ENCODE measurements at regions not wholly inside any gene's neighbourhood (a gene's known extent, or its start where the extent isn't known, plus 50 kb on each side); places are given as distances from the start of the nearest gene placed in this dataset.

DNA sequence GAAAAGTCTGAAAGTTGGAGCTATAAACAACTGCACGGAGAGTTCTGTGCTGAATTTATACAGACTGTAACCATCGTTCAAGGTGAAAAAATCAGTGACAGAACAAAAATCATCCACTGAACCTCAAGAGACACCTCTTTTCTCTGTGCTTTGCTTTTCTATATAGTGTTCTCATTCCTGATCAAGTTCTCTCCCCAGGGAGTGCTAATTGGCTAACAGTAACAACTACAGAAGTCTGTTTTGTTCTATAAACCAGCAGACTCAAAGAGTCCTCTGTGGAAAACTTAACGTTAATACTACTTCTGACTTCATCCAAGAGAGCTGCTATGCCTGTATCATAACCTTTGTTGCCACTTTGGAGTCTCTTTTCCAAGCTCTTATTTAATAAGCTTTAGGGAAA is 1388.3 kb upstream of the C9orf72 start:
- TF ChIP-seq, protein P1, sequence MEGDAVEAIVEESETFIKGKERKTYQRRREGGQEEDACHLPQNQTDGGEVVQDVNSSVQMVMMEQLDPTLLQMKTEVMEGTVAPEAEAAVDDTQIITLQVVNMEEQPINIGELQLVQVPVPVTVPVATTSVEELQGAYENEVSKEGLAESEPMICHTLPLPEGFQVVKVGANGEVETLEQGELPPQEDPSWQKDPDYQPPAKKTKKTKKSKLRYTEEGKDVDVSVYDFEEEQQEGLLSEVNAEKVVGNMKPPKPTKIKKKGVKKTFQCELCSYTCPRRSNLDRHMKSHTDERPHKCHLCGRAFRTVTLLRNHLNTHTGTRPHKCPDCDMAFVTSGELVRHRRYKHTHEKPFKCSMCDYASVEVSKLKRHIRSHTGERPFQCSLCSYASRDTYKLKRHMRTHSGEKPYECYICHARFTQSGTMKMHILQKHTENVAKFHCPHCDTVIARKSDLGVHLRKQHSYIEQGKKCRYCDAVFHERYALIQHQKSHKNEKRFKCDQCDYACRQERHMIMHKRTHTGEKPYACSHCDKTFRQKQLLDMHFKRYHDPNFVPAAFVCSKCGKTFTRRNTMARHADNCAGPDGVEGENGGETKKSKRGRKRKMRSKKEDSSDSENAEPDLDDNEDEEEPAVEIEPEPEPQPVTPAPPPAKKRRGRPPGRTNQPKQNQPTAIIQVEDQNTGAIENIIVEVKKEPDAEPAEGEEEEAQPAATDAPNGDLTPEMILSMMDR (conservative IDR thresholded peaks at IDR 0.05): no peak
- TF ChIP-seq ZFX (IDR thresholded peaks at IDR 0.05): no peak
- no peak overlapping the region for H3K27ac ChIP-seq

DNA sequence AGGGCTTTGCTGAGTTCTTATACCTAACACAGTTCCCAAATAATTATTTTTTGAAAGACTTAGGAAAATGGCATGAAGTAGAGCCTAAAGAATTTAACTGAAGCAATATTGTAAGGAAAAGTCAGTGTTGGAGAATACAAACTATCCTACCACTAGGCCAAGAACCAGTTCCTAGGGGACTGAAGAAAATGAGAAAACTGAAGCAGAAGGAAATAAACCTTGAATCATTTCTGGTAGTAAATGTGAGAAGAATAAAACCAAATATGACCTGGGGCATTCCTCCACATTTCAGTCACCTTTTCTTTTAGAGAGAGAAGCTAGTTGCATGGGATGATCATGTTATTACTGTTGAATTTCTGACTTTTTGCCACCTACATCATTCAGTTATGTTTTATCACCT is 1393.9 kb upstream of the C9orf72 start:
- TF ChIP-seq, protein P1 (conservative IDR thresholded peaks at IDR 0.05): no peak
- no peak for TF ChIP-seq ZFX (IDR thresholded peaks at IDR 0.05)
- no peak overlapping the region for H3K27ac ChIP-seq

DNA sequence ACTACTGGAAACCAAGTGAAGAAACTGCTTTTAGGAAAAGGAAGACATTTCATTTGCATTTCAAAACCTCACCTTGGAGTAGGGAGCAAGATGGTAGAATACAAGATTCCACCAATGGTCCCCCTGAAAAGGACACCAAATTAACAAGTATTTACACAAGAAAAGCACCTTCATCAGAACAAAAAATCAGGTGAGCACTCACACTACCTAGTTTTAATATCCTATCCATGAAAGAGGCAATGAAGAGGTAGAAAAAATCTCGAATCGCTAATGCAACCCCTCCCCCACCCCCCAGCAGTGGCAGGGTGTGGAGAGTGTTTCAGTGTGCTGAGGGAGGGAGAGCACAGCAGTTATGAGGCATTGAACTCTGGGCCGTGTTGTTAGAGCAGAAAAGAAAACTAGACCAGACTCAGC is 1397.0 kb upstream of the C9orf72 start:
- TF ChIP-seq ZFX (IDR thresholded peaks at IDR 0.05): no peak
- TF ChIP-seq, protein P1 (conservative IDR thresholded peaks at IDR 0.05): no peak
- no peak overlapping the region for H3K27ac ChIP-seq

DNA sequence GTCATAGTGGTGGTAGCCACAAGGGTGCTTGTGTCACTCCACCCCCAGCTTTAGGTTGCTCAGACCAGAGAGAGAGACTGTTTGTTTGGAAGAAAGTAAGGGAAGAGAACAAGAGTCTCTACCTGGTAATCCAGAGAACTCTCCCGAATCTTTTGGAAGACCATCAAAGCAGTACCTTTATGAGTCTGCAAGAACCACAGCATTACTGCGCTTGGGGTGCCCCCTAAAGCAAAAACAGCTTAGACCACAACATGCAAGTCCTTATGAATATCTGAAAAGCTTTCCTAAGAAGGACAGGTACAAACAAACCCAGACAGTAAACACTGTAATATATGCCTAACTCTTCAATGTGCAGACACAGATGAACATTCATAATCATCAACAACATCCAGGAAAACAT is 1398.6 kb upstream of the C9orf72 start:
- no peak for TF ChIP-seq ZFX (IDR thresholded peaks at IDR 0.05)
- TF ChIP-seq, protein P1 (conservative IDR thresholded peaks at IDR 0.05): no peak

DNA sequence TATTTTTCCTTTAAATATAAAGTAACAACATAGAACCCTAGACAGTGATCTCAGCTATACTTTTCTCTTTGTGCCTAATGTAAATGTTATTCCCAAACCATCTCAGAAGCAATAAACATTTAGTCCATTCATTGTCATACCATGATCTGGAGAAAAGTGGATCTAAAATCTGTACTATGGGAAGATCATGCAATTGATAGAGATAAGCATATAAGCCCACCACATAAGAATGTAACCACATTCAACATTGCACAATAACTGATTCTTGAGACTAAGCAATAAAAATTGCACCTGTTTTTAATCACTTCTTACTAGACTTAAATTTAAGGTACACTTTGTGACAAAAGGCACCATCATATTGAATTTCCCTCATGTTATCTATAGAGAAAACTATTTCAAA is 1403.0 kb upstream of the C9orf72 start:
- TF ChIP-seq, protein P1 (conservative IDR thresholded peaks at IDR 0.05): no peak
- no peak for TF ChIP-seq ZFX (IDR thresholded peaks at IDR 0.05)
- no peak overlapping the region for H3K27ac ChIP-seq

More for the DNA sequence above, 1398.6 kb upstream of the C9orf72 start:
- H3K27ac ChIP-seq: no peak overlapping the region

DNA sequence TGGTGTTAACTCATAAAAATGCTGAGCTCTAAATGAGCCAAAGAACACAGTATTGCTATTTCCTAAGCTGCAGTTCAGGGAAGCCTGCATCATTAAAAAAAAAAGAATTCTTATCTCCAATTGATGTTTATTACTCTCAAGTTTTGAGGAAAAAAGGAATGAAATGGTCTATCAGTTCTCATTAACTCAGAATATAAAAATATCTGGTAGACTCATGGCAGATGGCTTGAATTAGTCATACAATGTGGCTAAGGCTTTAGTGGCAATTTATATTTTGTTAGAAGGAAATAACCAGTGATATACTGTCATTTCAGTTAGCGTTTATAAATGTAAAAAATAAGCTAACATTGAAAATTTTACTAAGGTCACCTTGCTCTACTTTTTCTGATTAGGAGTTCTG is 1403.4 kb upstream of the C9orf72 start:
- H3K27ac ChIP-seq: no peak overlapping the region

DNA sequence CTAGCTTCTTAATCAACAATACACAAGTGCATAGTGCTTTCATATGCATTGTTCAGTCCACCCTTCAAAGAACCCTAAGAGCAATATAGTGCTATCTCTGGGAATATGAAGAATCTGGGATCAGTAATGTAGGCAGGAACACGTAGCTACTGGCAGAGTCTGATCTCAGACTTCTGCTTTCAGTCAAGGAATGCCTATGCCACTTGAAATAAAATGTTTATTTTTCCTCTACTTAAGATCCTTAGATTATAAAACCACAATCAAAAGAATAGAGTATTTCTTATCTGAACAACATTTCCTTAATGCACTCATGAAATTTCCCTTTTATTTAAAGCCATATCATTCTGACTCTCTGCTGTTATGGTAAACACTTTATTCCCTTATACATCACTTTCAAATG is 1407.8 kb upstream of the C9orf72 start:
- H3K27ac ChIP-seq: no peak overlapping the region
- TF ChIP-seq ZFX (IDR thresholded peaks at IDR 0.05): no peak
- TF ChIP-seq, protein P1 (conservative IDR thresholded peaks at IDR 0.05): no peak

More for the DNA sequence above, 1403.4 kb upstream of the C9orf72 start:
- TF ChIP-seq ZFX (IDR thresholded peaks at IDR 0.05): no peak
- TF ChIP-seq, protein P1 (conservative IDR thresholded peaks at IDR 0.05): no peak

Measured in C4-2B (cell line).